ENCODE measurements at regions not wholly inside any gene's neighbourhood (a gene's known extent, or its start where the extent isn't known, plus 50 kb on each side); places are given as distances from the start of the nearest gene placed in this dataset.

- TF ChIP-seq, protein P1, sequence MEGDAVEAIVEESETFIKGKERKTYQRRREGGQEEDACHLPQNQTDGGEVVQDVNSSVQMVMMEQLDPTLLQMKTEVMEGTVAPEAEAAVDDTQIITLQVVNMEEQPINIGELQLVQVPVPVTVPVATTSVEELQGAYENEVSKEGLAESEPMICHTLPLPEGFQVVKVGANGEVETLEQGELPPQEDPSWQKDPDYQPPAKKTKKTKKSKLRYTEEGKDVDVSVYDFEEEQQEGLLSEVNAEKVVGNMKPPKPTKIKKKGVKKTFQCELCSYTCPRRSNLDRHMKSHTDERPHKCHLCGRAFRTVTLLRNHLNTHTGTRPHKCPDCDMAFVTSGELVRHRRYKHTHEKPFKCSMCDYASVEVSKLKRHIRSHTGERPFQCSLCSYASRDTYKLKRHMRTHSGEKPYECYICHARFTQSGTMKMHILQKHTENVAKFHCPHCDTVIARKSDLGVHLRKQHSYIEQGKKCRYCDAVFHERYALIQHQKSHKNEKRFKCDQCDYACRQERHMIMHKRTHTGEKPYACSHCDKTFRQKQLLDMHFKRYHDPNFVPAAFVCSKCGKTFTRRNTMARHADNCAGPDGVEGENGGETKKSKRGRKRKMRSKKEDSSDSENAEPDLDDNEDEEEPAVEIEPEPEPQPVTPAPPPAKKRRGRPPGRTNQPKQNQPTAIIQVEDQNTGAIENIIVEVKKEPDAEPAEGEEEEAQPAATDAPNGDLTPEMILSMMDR (IDR thresholded peaks at IDR 0.05; ENCODE audit: control insufficient read depth, insufficient read depth, low read depth, low read length, missing control alignments): no peak
- H3K4me3 ChIP-seq (ENCODE audit: control insufficient read depth, low read depth, low read length): no peak overlapping the region
- no peak for DNase-seq (ENCODE audit: low read depth)
Observed at GRCh38 chr5:5037674-5038073, 102.5 kb upstream of the ADAMTS16 start.

DNA sequence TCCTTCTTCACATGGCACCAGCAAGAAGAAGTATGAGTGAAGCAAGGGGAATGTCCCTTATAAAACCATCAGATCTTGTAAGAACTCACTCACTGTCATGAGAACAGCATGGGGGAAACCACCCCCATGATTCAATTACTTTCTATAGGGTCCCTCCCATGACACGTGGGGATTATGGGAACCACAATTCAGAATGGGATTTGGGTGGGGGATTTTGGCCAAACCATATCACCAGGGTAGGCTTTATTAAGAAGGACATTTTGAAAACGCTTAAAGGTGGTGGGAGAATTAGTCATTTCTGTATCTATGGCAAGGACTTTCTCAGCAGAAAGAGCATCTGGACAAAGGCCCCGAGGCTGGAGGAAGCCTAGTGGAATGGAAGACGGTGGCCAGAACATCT is 100.2 kb upstream of the ADAMTS16 start:
- TF ChIP-seq, protein P1 (IDR thresholded peaks at IDR 0.05; ENCODE audit: control insufficient read depth, insufficient read depth, low read depth, low read length, missing control alignments): no peak
- H3K4me3 ChIP-seq (ENCODE audit: control insufficient read depth, low read depth, low read length): no peak overlapping the region
- no peak for DNase-seq (ENCODE audit: low read depth)

DNA sequence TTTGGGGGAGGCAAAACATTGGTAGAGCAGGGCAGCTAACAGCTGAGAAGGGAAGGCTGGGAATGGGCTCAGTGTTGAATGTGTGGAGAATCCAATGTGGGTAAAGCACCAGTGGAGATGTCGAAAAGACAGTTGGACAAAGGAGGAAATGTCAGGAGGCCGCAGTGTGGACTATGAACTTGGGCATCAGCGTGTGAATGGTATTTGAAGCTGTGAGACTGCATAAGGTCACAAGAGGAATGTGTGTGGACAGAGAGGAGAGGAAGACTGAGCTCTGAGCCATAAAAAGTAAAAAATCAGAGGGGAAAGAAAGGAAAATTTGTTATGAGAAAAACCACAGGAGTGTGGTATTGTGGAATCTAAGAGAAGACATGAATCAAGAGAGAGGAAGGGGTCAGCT is 99.4 kb upstream of the ADAMTS16 start:
- no peak overlapping the region for H3K4me3 ChIP-seq (ENCODE audit: control insufficient read depth, low read depth, low read length)
- TF ChIP-seq, protein P1 (IDR thresholded peaks at IDR 0.05; ENCODE audit: control insufficient read depth, insufficient read depth, low read depth, low read length, missing control alignments): no peak
- DNase-seq (ENCODE audit: low read depth): no peak

- TF ChIP-seq, protein P1 (IDR thresholded peaks at IDR 0.05; ENCODE audit: control insufficient read depth, insufficient read depth, low read depth, low read length, missing control alignments): no peak
- no peak overlapping the region for H3K4me3 ChIP-seq (ENCODE audit: control insufficient read depth, low read depth, low read length)
- DNase-seq (ENCODE audit: low read depth): no peak
Observed at GRCh38 chr5:5042806-5043205, 97.3 kb upstream of the ADAMTS16 start.

- DNase-seq (ENCODE audit: low read depth): no peak
- TF ChIP-seq, protein P1 (IDR thresholded peaks at IDR 0.05; ENCODE audit: control insufficient read depth, insufficient read depth, low read depth, low read length, missing control alignments): no peak
- no peak overlapping the region for H3K4me3 ChIP-seq (ENCODE audit: control insufficient read depth, low read depth, low read length)
Observed at GRCh38 chr5:5043346-5043745, 96.8 kb upstream of the ADAMTS16 start.

DNA sequence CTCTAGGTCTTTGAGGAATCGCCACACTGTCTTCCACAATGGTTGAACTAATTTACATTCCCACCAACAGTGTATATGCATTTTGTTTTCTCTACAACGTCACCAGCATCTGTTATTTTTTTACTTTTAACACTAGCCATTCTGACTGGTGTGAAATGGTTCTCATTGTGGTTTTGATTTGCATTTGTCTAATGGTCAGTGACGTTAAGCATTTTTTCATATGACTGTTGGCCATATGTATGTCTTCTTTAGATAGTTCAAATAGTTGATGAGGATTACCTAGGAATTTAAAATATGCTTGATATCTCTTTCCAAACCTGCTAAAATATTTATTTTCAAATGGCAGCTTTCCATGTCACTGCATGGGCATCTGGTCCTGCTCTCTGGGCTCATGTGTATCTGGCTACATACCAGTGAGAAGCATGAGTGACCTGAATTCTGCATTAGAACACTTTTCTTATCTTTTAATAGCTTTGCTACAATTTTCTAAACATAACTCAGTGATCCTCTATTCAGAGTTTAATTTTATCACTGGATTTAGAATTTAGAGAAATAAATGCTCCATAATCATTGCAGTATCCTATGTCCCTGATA is 95.8 kb upstream of the ADAMTS16 start:
- TF ChIP-seq, protein P1 (IDR thresholded peaks at IDR 0.05; ENCODE audit: control insufficient read depth, insufficient read depth, low read depth, low read length, missing control alignments): no peak
- DNase-seq (ENCODE audit: low read depth): no peak
- no peak overlapping the region for H3K4me3 ChIP-seq (ENCODE audit: control insufficient read depth, low read depth, low read length)

Data from AG09309 (cell line).